ENCODE measurements at regions not wholly inside any gene's neighbourhood (a gene's known extent, or its start where the extent isn't known, plus 50 kb on each side); places are given as distances from the start of the nearest gene placed in this dataset.

DNA sequence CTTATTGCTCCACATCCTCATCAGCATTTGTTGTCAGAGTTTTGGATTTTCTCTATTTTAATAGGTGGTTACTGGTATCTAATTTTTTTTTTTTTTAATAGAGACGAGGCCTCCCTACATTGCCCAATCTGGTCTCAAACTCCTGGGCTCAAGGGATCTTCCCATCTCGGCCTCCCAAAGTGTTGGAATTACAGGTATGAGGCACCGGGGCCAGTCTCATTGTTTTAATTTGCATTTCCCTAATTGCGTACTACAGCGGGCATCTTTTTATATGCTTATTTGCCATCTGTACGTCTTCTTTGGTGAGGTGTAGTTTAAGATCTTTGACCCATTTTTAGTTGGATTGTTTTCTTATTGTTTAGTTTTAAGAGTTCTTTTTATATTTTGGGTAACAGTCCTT, 210.4 kb upstream of the SULF2 start:
- TF ChIP-seq, protein P1, sequence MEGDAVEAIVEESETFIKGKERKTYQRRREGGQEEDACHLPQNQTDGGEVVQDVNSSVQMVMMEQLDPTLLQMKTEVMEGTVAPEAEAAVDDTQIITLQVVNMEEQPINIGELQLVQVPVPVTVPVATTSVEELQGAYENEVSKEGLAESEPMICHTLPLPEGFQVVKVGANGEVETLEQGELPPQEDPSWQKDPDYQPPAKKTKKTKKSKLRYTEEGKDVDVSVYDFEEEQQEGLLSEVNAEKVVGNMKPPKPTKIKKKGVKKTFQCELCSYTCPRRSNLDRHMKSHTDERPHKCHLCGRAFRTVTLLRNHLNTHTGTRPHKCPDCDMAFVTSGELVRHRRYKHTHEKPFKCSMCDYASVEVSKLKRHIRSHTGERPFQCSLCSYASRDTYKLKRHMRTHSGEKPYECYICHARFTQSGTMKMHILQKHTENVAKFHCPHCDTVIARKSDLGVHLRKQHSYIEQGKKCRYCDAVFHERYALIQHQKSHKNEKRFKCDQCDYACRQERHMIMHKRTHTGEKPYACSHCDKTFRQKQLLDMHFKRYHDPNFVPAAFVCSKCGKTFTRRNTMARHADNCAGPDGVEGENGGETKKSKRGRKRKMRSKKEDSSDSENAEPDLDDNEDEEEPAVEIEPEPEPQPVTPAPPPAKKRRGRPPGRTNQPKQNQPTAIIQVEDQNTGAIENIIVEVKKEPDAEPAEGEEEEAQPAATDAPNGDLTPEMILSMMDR (IDR thresholded peaks at IDR 0.05; ENCODE audit: low read depth, low read length), result no peak
- no peak for TF ChIP-seq POLR2A (IDR thresholded peaks at IDR 0.05; ENCODE audit: extremely low read depth, insufficient read length)
- TF ChIP-seq, protein P2, sequence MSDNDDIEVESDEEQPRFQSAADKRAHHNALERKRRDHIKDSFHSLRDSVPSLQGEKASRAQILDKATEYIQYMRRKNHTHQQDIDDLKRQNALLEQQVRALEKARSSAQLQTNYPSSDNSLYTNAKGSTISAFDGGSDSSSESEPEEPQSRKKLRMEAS (IDR thresholded peaks at IDR 0.05; ENCODE audit: low read depth, low read length), result no peak
- no peak for TF ChIP-seq MYC (IDR thresholded peaks at IDR 0.05; ENCODE audit: low read depth, low read length)
